GM23338 (cell line): ENCODE measurements at regions not wholly inside any gene's neighbourhood (a gene's known extent, or its start where the extent isn't known, plus 50 kb on each side); places are given as distances from the start of the nearest gene placed in this dataset.

Source experiments
- CREB1 ChIP-seq: fragments of 250-450 bp; sonication (Bioruptor Pico); IDR thresholded peaks from 2 replicates; pipeline ENCODE4 v1.5.0; 2020; ENCODE audit warnings: low read depth, mild to moderate bottlenecking, moderate library complexity
- EZH2 ChIP-seq: fragments of 200-600 bp; sonication (generic); IDR thresholded peaks from one replicate; pipeline ENCODE4 v1.8.0; 2017; ENCODE audit warnings: antibody characterized with exemption, mild to moderate bottlenecking, low read depth; ENCODE audit not compliant: unreplicated experiment
- EZH2phosphoT487 ChIP-seq: fragments of 200-600 bp; sonication (generic); IDR thresholded peaks from one replicate; pipeline ENCODE4 v1.8.1; 2018; ENCODE audit warnings: antibody characterized with exemption; ENCODE audit not compliant: unreplicated experiment
- JUNB ChIP-seq: IDR thresholded peaks from one replicate; pipeline ENCODE4 v1.6.1; 2016; ENCODE audit warnings: antibody characterized with exemption; ENCODE audit not compliant: unreplicated experiment
- NANOG ChIP-seq: IDR thresholded peaks from 2 replicates; pipeline ENCODE4 v1.6.1; 2016; ENCODE audit warnings: antibody characterized with exemption, borderline replicate concordance
- POLR2AphosphoS5 ChIP-seq: IDR thresholded peaks from 2 replicates; pipeline ENCODE4 v1.6.1; 2016; ENCODE audit warnings: antibody characterized with exemption, low read depth
- REST ChIP-seq: IDR thresholded peaks from one replicate; pipeline ENCODE4 v1.6.1; 2018; ENCODE audit warnings: antibody characterized with exemption; ENCODE audit not compliant: unreplicated experiment
- STAT1 ChIP-seq: IDR thresholded peaks from one replicate; pipeline ENCODE4 v1.6.1; 2016; ENCODE audit warnings: antibody characterized with exemption; ENCODE audit not compliant: unreplicated experiment
- ZNF114 ChIP-seq: fragments of 250-450 bp; sonication (Bioruptor Pico); IDR thresholded peaks from 2 replicates; pipeline ENCODE4 v1.5.0; 2020; ENCODE audit warnings: mild to moderate bottlenecking, moderate library complexity
- ZNF331 ChIP-seq: fragments of 250-450 bp; sonication (Bioruptor Pico); IDR thresholded peaks from 2 replicates; pipeline ENCODE4 v1.5.0; 2020; ENCODE audit warnings: low read depth, mild to moderate bottlenecking, moderate library complexity
- ZNF462 ChIP-seq: fragments of 250-450 bp; sonication (Bioruptor Pico); IDR thresholded peaks from 2 replicates; pipeline ENCODE4 v1.5.0; 2020; ENCODE audit warnings: mild to moderate bottlenecking, moderate library complexity
- TF ChIP-seq, protein P1 (sequence below), 2 experiments: fragments of 200-600 bp in 1 of 2; sonication (generic) in 1 of 2; conservative IDR thresholded peaks; 2 replicates each; pipeline versions ENCODE4 v1.5.1 to v1.6.1; 2016 to 2017; ENCODE audit warnings: antibody characterized with exemption in 2 of 2, low read depth in 2 of 2, mild to moderate bottlenecking in 2 of 2, moderate library complexity in 1 of 2
- TF ChIP-seq, protein P2 (sequence below): IDR thresholded peaks from 2 replicates; pipeline ENCODE4 v1.6.1; 2016; ENCODE audit warnings: antibody characterized with exemption

DNA sequence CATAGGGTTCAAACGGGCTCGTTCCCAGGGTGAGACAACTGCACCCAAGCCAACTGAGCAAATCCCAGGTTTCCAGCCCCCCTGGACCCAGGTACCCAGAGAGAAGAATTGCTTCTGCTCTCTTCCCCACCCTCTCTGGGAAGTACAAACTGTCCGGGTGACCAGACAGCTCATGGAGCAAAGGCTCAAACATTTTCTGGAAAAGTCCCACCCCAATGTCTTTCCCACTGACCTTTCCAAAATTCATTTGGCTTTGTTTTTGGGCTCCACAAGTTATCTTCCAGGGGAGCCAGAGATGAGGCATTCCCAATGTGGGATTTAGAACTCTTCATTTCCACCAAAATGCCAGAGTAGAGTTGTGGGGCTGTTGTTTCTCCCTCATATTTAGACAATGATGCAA is 58.6 kb downstream of the PABIR2 start:
- TF ChIP-seq EZH2: no peak
- TF ChIP-seq, protein P1, sequence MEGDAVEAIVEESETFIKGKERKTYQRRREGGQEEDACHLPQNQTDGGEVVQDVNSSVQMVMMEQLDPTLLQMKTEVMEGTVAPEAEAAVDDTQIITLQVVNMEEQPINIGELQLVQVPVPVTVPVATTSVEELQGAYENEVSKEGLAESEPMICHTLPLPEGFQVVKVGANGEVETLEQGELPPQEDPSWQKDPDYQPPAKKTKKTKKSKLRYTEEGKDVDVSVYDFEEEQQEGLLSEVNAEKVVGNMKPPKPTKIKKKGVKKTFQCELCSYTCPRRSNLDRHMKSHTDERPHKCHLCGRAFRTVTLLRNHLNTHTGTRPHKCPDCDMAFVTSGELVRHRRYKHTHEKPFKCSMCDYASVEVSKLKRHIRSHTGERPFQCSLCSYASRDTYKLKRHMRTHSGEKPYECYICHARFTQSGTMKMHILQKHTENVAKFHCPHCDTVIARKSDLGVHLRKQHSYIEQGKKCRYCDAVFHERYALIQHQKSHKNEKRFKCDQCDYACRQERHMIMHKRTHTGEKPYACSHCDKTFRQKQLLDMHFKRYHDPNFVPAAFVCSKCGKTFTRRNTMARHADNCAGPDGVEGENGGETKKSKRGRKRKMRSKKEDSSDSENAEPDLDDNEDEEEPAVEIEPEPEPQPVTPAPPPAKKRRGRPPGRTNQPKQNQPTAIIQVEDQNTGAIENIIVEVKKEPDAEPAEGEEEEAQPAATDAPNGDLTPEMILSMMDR (conservative IDR thresholded peaks at IDR 0.05; ENCODE audit: low read depth in 2 of 2): no peak
- no peak for TF ChIP-seq REST
- TF ChIP-seq POLR2AphosphoS5: no peak
- no peak for TF ChIP-seq EZH2phosphoT487
- TF ChIP-seq CREB1 (CRISPR knock-in tag): no peak
- no peak for TF ChIP-seq STAT1
- TF ChIP-seq NANOG: no peak
- no peak for TF ChIP-seq JUNB
- TF ChIP-seq, protein P2, sequence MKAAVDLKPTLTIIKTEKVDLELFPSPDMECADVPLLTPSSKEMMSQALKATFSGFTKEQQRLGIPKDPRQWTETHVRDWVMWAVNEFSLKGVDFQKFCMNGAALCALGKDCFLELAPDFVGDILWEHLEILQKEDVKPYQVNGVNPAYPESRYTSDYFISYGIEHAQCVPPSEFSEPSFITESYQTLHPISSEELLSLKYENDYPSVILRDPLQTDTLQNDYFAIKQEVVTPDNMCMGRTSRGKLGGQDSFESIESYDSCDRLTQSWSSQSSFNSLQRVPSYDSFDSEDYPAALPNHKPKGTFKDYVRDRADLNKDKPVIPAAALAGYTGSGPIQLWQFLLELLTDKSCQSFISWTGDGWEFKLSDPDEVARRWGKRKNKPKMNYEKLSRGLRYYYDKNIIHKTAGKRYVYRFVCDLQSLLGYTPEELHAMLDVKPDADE: no peak
- no peak for TF ChIP-seq ZNF331 (CRISPR knock-in tag)
- no peak for TF ChIP-seq ZNF462 (CRISPR knock-in tag)
- no peak for TF ChIP-seq ZNF114
